ENCODE measurements at regions not wholly inside any gene's neighbourhood (a gene's known extent, or its start where the extent isn't known, plus 50 kb on each side); places are given as distances from the start of the nearest gene placed in this dataset.
A peak's percentile ranks its signal among the peaks of the same experiment; 100 is the strongest.
"Not testable (repeated sequence)": the region's sequence is repeated elsewhere in the genome, so short reads cannot be mapped to it uniquely, and the experiment has no call there.

DNA sequence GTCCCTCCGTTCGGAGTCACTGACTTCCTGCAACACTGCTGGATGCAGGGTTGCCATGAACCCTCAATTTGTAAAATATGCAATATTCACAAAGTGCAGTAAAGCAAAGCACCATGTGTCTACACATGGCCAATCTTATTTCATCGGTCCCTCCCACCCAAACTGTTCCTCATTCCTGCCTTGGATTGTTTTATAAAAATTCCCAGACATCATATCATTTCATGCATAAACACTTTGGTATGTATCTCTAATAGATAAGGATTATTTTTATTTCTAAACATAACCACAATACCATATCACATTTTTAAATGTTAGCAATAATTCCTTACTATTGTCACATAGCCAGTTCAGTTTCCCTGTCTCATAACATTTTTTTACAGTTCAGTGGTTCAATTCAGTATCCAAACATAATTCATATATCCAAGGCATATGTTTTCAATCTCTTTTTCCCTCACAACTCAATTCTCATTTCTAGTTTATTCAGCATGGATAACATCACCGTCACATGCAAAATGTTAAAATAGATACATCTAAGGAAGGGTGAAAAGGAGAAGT, 82.0 kb upstream of the PCAT7 start:
- DNase-seq (ENCODE audit: low spot score): peak; percentile 22

DNA sequence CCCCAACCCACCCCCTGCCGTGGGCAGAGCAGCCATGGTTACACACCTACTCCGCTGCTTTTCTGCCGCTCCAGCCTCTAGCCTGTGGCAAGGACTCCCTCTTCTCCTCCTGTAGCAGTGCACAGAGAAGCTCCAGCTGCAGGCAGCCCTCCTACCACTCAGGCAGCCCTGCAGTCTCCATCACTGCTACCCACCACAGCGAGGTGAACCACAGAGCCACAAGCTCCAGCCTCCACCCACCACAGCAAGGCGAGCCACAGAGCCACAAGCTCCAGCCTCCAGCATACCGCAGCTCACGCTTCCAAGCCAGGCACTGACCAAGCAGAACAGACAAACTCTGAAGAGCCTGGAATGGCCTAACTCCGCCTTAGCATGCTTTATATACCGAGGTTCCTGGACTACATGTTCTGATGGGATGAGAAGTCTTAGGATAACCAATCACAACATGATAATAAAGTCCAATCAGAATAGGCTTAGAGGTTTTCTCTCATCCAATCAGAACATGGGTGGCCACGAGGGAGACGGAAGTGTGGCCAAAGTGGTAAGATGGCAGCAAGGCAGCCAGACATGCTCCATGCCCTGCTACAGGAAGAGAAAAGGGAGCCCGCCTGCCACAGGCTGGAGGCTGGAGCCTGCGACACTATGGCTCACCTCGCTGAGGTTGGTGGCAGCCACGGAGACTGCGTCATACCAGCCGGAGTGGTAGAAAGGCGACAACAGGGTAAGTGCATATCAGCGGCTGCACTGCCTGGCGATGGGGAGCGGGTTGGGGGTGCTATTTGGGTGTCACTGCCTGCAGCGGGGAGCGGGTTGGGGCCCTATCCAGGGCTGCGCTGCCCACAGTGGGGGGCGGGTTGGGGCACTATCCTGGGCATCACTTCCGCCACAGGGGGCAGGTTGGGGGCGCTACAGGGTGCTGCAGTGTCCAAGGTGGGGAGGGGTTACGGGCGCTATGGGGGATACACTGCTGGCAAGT, 75.8 kb upstream of the PCAT7 start:
- DNase-seq (ENCODE audit: low spot score): no peak

DNA sequence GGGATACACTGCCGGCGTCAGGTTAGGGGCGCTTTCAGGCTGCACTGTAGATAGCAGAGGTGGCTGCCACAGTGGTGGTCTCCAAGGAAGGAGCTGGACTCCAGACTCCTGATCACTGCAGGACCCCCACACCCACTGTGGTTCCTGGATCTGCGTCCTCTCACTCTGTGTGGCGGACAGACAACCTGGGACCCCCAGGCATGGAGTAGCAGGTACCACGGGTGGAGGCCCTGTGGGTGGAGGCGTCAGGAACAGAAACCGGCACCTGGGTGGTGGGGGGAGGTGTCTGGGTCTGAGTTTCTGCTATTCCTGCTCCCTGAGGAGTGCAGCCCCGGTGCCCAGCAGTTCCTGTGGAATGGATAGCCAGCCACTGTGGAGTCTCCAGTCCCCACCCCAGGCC, 75.1 kb upstream of the PCAT7 start:
- DNase-seq (ENCODE audit: low spot score): no peak

DNA sequence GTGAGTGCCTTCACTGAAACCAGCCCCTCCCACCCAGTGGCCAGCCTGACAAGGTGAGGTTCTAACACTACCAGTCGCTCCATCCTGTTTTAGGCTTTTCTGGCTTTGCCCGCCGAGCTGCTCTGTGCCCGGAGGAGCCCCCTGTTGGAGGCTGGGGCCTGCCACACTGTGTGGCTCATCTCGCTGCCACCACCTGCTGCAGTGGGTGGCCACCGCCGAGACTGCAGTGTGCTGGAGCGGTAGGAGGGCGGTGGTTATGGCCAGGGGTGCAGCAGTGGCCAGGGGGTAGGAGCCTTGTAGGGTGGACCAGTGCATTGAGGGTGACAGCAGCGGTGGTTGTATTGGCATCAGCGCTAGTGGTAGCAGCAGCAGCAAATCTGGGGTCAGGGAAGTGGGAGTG, 74.7 kb upstream of the PCAT7 start:
- DNase-seq (ENCODE audit: low spot score): no peak

DNA sequence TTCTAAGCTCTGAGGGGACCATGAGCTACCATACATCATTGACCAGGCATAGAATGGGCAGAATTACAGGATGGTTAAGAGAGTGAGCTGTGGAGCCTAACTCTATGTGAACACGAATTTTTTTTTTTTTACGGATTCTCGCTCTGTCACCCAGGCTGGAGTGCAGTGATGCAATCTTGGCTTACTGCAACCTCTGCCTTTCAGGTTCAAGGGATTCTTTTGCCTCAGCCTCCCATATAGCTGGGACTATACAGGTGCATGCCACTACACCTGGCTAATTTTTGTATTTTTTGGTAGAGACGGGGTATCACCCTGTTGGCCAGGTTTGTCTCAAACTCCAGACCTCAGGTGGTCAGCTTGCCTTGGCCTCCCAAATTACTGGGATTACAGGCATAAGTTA, 72.8 kb upstream of the PCAT7 start:
- DNase-seq (ENCODE audit: low spot score): no peak

DNA sequence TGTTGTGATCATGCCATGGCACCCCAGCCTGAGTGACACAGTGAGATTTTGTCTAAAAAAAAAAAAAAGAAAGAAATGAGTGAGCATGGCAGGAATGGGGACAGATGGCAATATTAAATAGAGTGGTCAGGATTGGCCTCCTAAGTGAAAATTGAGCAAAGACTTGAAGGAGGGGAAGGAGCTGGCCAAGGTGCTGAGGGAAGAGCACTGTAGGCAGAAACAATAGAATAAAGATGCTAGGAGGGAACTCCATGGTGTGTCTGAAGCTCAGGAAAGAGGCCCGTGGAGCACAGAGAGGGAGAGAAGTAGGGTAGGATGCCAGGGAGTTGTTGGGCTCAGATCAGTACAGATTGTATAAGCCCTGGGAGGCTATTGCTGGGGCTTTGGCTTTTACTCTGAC, 64.4 kb upstream of the PCAT7 start:
- peak; percentile 18 for DNase-seq (ENCODE audit: low spot score)

DNA sequence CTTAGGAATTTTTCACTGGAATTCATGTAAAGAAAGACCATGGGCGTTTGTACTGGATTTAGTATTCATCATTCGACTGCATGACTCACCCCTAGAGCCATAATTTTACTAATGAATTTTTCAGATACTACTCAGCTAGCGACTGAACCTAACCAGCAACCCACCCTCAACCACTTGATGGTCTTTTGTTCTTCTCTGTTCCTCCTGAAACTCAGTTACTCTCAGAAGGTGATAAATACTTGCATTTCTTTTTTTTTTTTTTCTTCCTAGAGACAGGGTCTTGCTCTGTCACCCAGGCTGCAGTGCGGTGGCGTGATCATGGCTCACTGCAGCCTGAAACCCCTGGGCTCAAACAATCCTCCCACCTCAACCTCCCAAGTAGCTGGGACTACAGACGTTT, 62.8 kb upstream of the PCAT7 start:
- DNase-seq (ENCODE audit: low spot score): not testable (repeated sequence)

DNA sequence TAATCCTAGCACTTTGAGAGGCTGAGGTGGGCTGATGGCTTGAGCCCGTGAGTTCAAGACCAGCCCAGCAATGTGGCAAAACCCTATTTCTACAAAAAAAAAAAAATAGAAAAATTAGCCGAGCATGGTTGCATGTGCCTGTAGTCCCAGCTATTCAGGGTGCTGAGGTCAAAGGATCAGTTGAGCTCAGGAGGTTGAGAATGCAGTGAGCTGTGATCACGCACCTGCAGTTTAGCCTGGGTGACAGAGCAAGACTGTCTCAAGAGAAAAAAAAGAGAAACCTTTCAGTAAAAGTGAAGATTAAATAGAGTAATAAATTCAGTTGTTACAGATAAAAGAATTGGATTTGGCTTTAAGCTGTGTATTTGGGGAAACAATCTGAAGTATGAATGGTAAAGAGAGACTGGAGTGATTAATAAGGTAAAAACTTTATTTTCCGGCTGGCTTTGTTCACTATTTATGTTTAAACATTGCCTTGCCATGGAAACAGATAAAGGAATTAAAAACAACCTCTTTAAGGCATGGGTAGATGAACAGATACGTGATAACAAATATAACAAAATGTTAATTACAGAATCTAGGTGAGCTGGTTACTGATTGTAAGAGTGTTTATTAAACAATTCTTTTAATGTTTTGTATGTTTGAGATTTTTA, 56.0 kb upstream of the PCAT7 start:
- DNase-seq (ENCODE audit: low spot score): no peak

DNA sequence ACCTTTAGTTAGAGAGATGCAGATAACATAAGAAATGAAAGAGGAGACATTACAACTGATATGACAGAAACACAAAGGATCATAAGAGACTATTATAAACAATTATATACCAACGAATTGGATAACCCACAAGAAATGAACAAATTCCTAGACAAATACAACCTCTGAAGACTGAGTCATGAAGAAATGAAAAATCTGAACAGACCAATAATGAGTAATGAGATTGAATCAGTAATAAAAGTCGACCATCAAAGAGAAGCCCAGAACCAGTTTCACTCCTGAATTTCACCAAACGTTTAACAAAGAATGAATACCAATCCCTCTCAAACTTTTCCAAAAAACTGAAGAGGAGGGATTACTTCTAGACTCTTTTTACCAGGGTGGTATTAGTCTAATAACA, 50.5 kb upstream of the PCAT7 start:
- DNase-seq (ENCODE audit: low spot score): no peak

Measured in A172 (cell line).